ENCODE measurements at regions not wholly inside any gene's neighbourhood (a gene's known extent, or its start where the extent isn't known, plus 50 kb on each side); places are given as distances from the start of the nearest gene placed in this dataset.
"Not testable (repeated sequence)": the region's sequence is repeated elsewhere in the genome, so short reads cannot be mapped to it uniquely, and the experiment has no call there.

GRCh38 chr1:159641221-159641620, 53.6 kb downstream of the APCS start:
- DNase-seq (ENCODE audit: low read depth), result no peak

- DNase-seq (ENCODE audit: low read depth), result no peak
These were observed 59.1 kb downstream of the APCS start for GRCh38 chr1:159646687-159647086.

- peak; percentile 43 for DNase-seq (ENCODE audit: low read depth)
These were observed 60.0 kb downstream of the APCS start for GRCh38 chr1:159647616-159648015.

GRCh38 chr1:159652506-159652905, 61.9 kb downstream of the CRP start:
- DNase-seq (ENCODE audit: low read depth), result no peak

GRCh38 chr1:159653201-159653600, 61.2 kb downstream of the CRP start:
- DNase-seq (ENCODE audit: low read depth), result no peak

GRCh38 chr1:159657477-159657876, 56.9 kb downstream of the CRP start:
- DNase-seq (ENCODE audit: low read depth), result not testable (repeated sequence)
